K562 (cell line): ENCODE measurements at regions not wholly inside any gene's neighbourhood (a gene's known extent, or its start where the extent isn't known, plus 50 kb on each side); places are given as distances from the start of the nearest gene placed in this dataset.

Source experiments
- ELK1 ChIP-seq: sonication (generic); formaldehyde crosslinking; IDR thresholded peaks from 2 replicates; pipeline ENCODE4 v1.8.1; 2022; ENCODE audit warnings: missing genetic modification reagents
- TCF7L2 ChIP-seq: fragments of 150-350 bp; IDR thresholded peaks from 2 replicates; pipeline ENCODE4 v1.6.1; 2016; ENCODE audit warnings: low read depth, mild to moderate bottlenecking, low read length, moderate library complexity
- ZNF134 ChIP-seq: fragments of 250-450 bp; sonication (Bioruptor Pico); conservative IDR thresholded peaks from 2 replicates; pipeline ENCODE4 v1.4.0; 2020

- TF ChIP-seq ZNF134 (CRISPR knock-in tag) (no peak), TCF7L2 (no peak), ELK1 (CRISPR knock-in tag) (no peak)
These were observed 294.6 kb upstream of the CLINT1 start for GRCh38 chr5:158153508-158153907.
